HepG2 (cell line): ENCODE measurements at regions not wholly inside any gene's neighbourhood (a gene's known extent, or its start where the extent isn't known, plus 50 kb on each side); places are given as distances from the start of the nearest gene placed in this dataset.

ENCODE experiments used
- CTCF ChIP-seq: sonication (generic); formaldehyde crosslinking; IDR thresholded peaks from 2 replicates; pipeline ENCODE4 v1.5.0; 2020; ENCODE audit warnings: mild to moderate bottlenecking, missing genetic modification reagents, moderate library complexity
- FOXA1 ChIP-seq, 2 experiments: fragments of 450-650 bp in 1 of 2; sonication (generic) in 1 of 2; formaldehyde crosslinking in 1 of 2; IDR thresholded peaks; 2 replicates each; pipeline versions ENCODE4 v1.4.0 to v1.6.1; 2016 to 2020; ENCODE audit warnings: missing genetic modification reagents in 1 of 2
- HOXD1 ChIP-seq: sonication (generic); formaldehyde crosslinking; IDR thresholded peaks from 2 replicates; pipeline ENCODE4 v1.5.0; 2020; ENCODE audit warnings: missing genetic modification reagents
- JUN ChIP-seq: sonication (generic); formaldehyde crosslinking; IDR thresholded peaks from 2 replicates; pipeline ENCODE4 v1.4.0; 2020; ENCODE audit warnings: mild to moderate bottlenecking, missing genetic modification reagents
- MYC ChIP-seq: sonication (generic); formaldehyde crosslinking; IDR thresholded peaks from 2 replicates; pipeline ENCODE4 v1.9.0; 2021; ENCODE audit warnings: missing genetic modification reagents, borderline replicate concordance
- TP53 ChIP-seq: sonication (generic); formaldehyde crosslinking; conservative IDR thresholded peaks from 2 replicates; pipeline ENCODE4 v1.4.0; 2020; ENCODE audit warnings: missing genetic modification reagents
- ZC3H4 ChIP-seq: sonication (generic); formaldehyde crosslinking; IDR thresholded peaks from 2 replicates; pipeline ENCODE4 v1.4.0; 2020; ENCODE audit warnings: missing genetic modification reagents, borderline replicate concordance
- ZNF501 ChIP-seq: sonication (generic); formaldehyde crosslinking; IDR thresholded peaks from 2 replicates; pipeline ENCODE4 v1.5.1; 2020; ENCODE audit warnings: mild to moderate bottlenecking, moderate library complexity, missing genetic modification reagents
- ZNF703 ChIP-seq: sonication (generic); formaldehyde crosslinking; IDR thresholded peaks from 2 replicates; pipeline ENCODE4 v1.5.1; 2020; ENCODE audit warnings: missing genetic modification reagents, mild to moderate bottlenecking, moderate library complexity, borderline replicate concordance

GRCh38 chr10:59077855-59078254 lies 98.6 kb upstream of the PHYHIPL start:
- TF ChIP-seq FOXA1 (IDR thresholded peaks at IDR 0.05) (no peak), FOXA1 (CRISPR knock-in tag; IDR thresholded peaks at IDR 0.05) (no peak), JUN (CRISPR knock-in tag) (no peak), ZNF501 (CRISPR knock-in tag) (no peak), MYC (no peak), CTCF (CRISPR knock-in tag) (no peak), ZC3H4 (CRISPR knock-in tag) (no peak), TP53 (no peak), ZNF703 (CRISPR knock-in tag) (no peak), HOXD1 (CRISPR knock-in tag) (no peak)
